WTC11 (cell line): ENCODE measurements at regions not wholly inside any gene's neighbourhood (a gene's known extent, or its start where the extent isn't known, plus 50 kb on each side); places are given as distances from the start of the nearest gene placed in this dataset.

ENCODE experiments used
- ATAC-seq: fragments of 200-7000 bp; cut with Tn5 transposase; 2 replicates; pipeline ENCODE4 v1.10.0; 2021; ENCODE audit warnings: mild to moderate bottlenecking, moderate library complexity
- CTCF ChIA-PET: fragments of 300-600 bp; sonication (Branson Sonifier 250); formaldehyde crosslinking; loops from one replicate; lab custom pipeline; 2021; ENCODE audit warnings: antibody characterized with exemption; lab: Charles Lee
- POLR2A ChIA-PET: fragments of 350-600 bp; sonication (Branson Sonifier 250); formaldehyde crosslinking; loops from one replicate; lab custom pipeline; 2021; ENCODE audit warnings: antibody characterized with exemption; lab: Charles Lee
- DNase-seq: peaks from one replicate; pipeline ENCODE4 v3.0.0; 2021; ENCODE audit warnings: low spot score
- H3K27ac Mint-ChIP-seq: 2 replicates; pipeline ENCODE4 v1.8.0; 2021; ENCODE audit warnings: mixed read lengths
- H3K27me3 Mint-ChIP-seq: 2 replicates; pipeline ENCODE4 v1.8.0; 2021; ENCODE audit warnings: low read depth, mild to moderate bottlenecking, moderate library complexity, mixed read lengths
- H3K36me3 Mint-ChIP-seq: 2 replicates; pipeline ENCODE4 v1.8.0; 2021; ENCODE audit warnings: mixed read lengths
- H3K4me1 Mint-ChIP-seq: 2 replicates; pipeline ENCODE4 v1.8.0; 2022; ENCODE audit warnings: mixed read lengths
- H3K4me3 Mint-ChIP-seq: 2 replicates; pipeline ENCODE4 v1.8.0; 2021; ENCODE audit warnings: mild to moderate bottlenecking, moderate library complexity, mixed read lengths
- H3K9me3 Mint-ChIP-seq: 2 replicates; pipeline ENCODE4 v1.8.0; 2021; ENCODE audit warnings: mixed read lengths
- CREM ChIP-seq: sonication (generic); formaldehyde crosslinking; IDR thresholded peaks from 2 replicates; pipeline ENCODE4 v1.8.1; 2022; ENCODE audit warnings: mild to moderate bottlenecking, missing genetic modification reagents, moderate library complexity
- ESRRA ChIP-seq: sonication (generic); formaldehyde crosslinking; IDR thresholded peaks from 2 replicates; pipeline ENCODE4 v1.8.1; 2022; ENCODE audit warnings: mild to moderate bottlenecking, missing genetic modification reagents, borderline replicate concordance
- FOXK1 ChIP-seq: sonication (generic); formaldehyde crosslinking; IDR thresholded peaks from 2 replicates; pipeline ENCODE4 v1.8.0; 2022; ENCODE audit warnings: mild to moderate bottlenecking, moderate library complexity, missing genetic modification reagents
- GABPB1 ChIP-seq: sonication (generic); formaldehyde crosslinking; IDR thresholded peaks from 2 replicates; pipeline ENCODE4 v1.8.1; 2023; ENCODE audit warnings: mild to moderate bottlenecking, missing genetic modification reagents
- HMGA2 ChIP-seq: fragments of 250-450 bp; sonication (Bioruptor Pico); IDR thresholded peaks from 2 replicates; pipeline ENCODE4 v1.4.0; 2021; ENCODE audit warnings: mild to moderate bottlenecking, moderate library complexity
- KAT7 ChIP-seq: sonication (generic); formaldehyde crosslinking; IDR thresholded peaks from 2 replicates; pipeline ENCODE4 v1.8.1; 2023; ENCODE audit warnings: missing genetic modification reagents, mild to moderate bottlenecking, borderline replicate concordance
- NR2C2 ChIP-seq: sonication (generic); formaldehyde crosslinking; IDR thresholded peaks from 2 replicates; pipeline ENCODE4 v1.8.0; 2022; ENCODE audit warnings: mild to moderate bottlenecking, missing genetic modification reagents
- PRRX2 ChIP-seq: fragments of 250-450 bp; sonication (Bioruptor Pico); IDR thresholded peaks from 2 replicates; pipeline ENCODE4 v1.8.0; 2021; ENCODE audit warnings: mild to moderate bottlenecking
- RELA ChIP-seq: sonication (generic); formaldehyde crosslinking; IDR thresholded peaks from 2 replicates; pipeline ENCODE4 v1.8.1; 2022; ENCODE audit warnings: missing genetic modification reagents, mild to moderate bottlenecking, borderline replicate concordance
- SMAD3 ChIP-seq: sonication (generic); formaldehyde crosslinking; IDR thresholded peaks from 2 replicates; pipeline ENCODE4 v1.8.0; 2022; ENCODE audit warnings: missing genetic modification reagents, mild to moderate bottlenecking, borderline replicate concordance
- TEAD4 ChIP-seq: sonication (generic); formaldehyde crosslinking; IDR thresholded peaks from 2 replicates; pipeline ENCODE4 v1.8.0; 2022; ENCODE audit warnings: mild to moderate bottlenecking, missing genetic modification reagents
- ZNF121 ChIP-seq: sonication (generic); formaldehyde crosslinking; IDR thresholded peaks from 2 replicates; pipeline ENCODE4 v1.8.0; 2023; ENCODE audit warnings: missing genetic modification reagents
- ZNF317 ChIP-seq: sonication (generic); formaldehyde crosslinking; IDR thresholded peaks from 2 replicates; pipeline ENCODE4 v1.8.1; 2023; ENCODE audit warnings: low read depth, mild to moderate bottlenecking, moderate library complexity, missing genetic modification reagents, borderline replicate concordance
- ZNF416 ChIP-seq: fragments of 250-450 bp; sonication (Bioruptor Pico); IDR thresholded peaks from 2 replicates; pipeline ENCODE4 v1.9.0; 2021; ENCODE audit warnings: mild to moderate bottlenecking, inconsistent platforms
- TF ChIP-seq, protein P1 (sequence below): sonication (generic); formaldehyde crosslinking; IDR thresholded peaks from 2 replicates; pipeline ENCODE4 v1.8.1; 2022; ENCODE audit warnings: missing genetic modification reagents, borderline replicate concordance
- TF ChIP-seq, protein P2 (sequence below): fragments of 250-450 bp; sonication (Bioruptor Pico); IDR thresholded peaks from 2 replicates; pipeline ENCODE4 v1.8.0; 2021; ENCODE audit warnings: mild to moderate bottlenecking
- TF ChIP-seq, protein P3 (sequence below): sonication (generic); formaldehyde crosslinking; IDR thresholded peaks from 2 replicates; pipeline ENCODE4 v1.8.0; 2022; ENCODE audit warnings: mild to moderate bottlenecking, missing genetic modification reagents
- TF ChIP-seq, protein P4 (sequence below): fragments of 250-450 bp; sonication (Bioruptor Pico); IDR thresholded peaks from 2 replicates; pipeline ENCODE4 v1.9.0; 2021; ENCODE audit warnings: mild to moderate bottlenecking
- TF ChIP-seq, protein P5 (sequence below): sonication (generic); formaldehyde crosslinking; conservative IDR thresholded peaks from 2 replicates; pipeline ENCODE4 v1.8.1; 2023; ENCODE audit warnings: mild to moderate bottlenecking, low read depth, missing genetic modification reagents, moderate library complexity

DNA sequence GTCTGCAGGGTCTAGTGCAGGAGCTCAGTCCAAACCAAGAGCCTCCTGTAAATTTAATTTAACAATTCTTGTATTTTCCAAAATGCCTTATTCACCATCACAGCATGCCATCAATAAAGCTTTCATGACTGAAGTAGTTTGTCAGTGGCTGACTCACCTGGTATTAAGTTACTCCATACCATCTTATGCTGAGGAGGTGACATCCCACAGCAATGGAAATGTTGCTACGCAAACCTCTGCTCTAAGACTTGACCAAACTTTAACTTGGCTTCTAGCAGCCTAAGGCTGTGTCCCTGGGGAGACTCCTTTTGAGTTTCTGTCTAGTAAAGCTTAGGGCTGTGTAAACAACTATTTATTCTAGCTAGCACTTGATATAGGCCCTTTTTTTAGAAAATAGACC, 1231.3 kb upstream of the CDH18 start (continued):
- TF ChIP-seq, protein P1, sequence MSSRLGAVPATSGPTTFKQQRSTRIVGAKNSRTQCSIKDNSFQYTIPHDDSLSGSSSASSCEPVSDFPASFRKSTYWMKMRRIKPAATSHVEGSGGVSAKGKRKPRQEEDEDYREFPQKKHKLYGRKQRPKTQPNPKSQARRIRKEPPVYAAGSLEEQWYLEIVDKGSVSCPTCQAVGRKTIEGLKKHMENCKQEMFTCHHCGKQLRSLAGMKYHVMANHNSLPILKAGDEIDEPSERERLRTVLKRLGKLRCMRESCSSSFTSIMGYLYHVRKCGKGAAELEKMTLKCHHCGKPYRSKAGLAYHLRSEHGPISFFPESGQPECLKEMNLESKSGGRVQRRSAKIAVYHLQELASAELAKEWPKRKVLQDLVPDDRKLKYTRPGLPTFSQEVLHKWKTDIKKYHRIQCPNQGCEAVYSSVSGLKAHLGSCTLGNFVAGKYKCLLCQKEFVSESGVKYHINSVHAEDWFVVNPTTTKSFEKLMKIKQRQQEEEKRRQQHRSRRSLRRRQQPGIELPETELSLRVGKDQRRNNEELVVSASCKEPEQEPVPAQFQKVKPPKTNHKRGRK (CRISPR knock-in tag) = no peak
- TF ChIP-seq, protein P2, sequence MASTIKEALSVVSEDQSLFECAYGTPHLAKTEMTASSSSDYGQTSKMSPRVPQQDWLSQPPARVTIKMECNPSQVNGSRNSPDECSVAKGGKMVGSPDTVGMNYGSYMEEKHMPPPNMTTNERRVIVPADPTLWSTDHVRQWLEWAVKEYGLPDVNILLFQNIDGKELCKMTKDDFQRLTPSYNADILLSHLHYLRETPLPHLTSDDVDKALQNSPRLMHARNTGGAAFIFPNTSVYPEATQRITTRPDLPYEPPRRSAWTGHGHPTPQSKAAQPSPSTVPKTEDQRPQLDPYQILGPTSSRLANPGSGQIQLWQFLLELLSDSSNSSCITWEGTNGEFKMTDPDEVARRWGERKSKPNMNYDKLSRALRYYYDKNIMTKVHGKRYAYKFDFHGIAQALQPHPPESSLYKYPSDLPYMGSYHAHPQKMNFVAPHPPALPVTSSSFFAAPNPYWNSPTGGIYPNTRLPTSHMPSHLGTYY (CRISPR knock-in tag) = no peak
- TF ChIP-seq HMGA2 (CRISPR knock-in tag) = no peak
- no peak for TF ChIP-seq ZNF121 (CRISPR knock-in tag)
- no peak for TF ChIP-seq TEAD4 (CRISPR knock-in tag)
- TF ChIP-seq RELA (CRISPR knock-in tag) = no peak

DNA sequence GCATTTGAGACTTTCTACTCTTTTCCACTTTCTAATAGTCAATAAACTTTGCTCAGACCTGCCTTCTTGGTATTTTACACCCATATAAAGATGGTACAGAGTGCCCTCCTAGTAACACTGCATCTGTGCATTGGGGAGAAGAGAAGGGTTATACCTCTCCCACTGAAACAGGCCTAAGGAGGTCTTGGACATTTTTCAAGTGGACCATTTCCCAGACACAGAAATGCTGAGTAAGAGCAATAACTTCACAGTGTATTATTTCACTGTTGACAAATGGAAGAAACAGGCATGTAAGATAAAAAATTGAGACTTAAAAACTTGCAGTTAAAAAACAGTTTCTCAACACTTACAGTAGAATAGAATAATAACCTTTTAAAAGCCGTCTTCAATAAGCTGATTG, 1224.0 kb upstream of the CDH18 start:
- DNase-seq = no peak
- H3K27me3 Mint-ChIP-seq = no peaks in the 10 kb centered on the region
- H3K27ac Mint-ChIP-seq = no peak overlapping the region
- no peak overlapping the region for H3K4me3 Mint-ChIP-seq
- no peaks in the 10 kb centered on the region for H3K36me3 Mint-ChIP-seq
- no peaks in the 10 kb centered on the region for H3K9me3 Mint-ChIP-seq
- no peaks in the 10 kb centered on the region for H3K4me1 Mint-ChIP-seq
- no peak for TF ChIP-seq ZNF416 (CRISPR knock-in tag)
- TF ChIP-seq ESRRA = no peak
- no peak for TF ChIP-seq FOXK1 (CRISPR knock-in tag)
- no peak for TF ChIP-seq NR2C2 (CRISPR knock-in tag)
- TF ChIP-seq KAT7 (CRISPR knock-in tag) = no peak
- TF ChIP-seq, protein P2 (CRISPR knock-in tag) = no peak
- no peak for TF ChIP-seq PRRX2 (CRISPR knock-in tag)
- no peak for TF ChIP-seq CREM (CRISPR knock-in tag)
- POLR2A ChIA-PET = no interaction called here
- CTCF ChIA-PET = no interaction called here
- ATAC-seq = no peak

DNA sequence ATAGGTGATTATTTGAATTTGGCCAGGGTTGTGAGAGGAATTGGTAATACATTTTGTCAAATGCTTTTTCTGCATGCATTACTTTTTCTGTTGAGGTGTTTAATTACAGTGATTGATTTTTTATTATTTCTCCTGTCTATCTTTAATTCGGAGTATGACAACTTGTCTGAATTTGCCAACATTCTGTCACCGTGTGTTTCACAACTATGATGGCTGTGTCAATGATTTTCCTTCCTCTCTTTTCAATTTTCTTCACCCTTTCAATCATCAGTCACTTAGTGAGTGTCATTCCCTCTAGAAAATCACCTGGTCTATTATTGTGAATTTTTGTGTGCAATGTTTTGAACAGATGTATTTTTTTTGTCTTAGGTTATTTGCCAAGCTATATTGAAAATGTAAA, 1221.4 kb upstream of the CDH18 start:
- ChIA-PET POLR2A (no interaction called here), CTCF (no interaction called here)
- TF ChIP-seq, protein P3, sequence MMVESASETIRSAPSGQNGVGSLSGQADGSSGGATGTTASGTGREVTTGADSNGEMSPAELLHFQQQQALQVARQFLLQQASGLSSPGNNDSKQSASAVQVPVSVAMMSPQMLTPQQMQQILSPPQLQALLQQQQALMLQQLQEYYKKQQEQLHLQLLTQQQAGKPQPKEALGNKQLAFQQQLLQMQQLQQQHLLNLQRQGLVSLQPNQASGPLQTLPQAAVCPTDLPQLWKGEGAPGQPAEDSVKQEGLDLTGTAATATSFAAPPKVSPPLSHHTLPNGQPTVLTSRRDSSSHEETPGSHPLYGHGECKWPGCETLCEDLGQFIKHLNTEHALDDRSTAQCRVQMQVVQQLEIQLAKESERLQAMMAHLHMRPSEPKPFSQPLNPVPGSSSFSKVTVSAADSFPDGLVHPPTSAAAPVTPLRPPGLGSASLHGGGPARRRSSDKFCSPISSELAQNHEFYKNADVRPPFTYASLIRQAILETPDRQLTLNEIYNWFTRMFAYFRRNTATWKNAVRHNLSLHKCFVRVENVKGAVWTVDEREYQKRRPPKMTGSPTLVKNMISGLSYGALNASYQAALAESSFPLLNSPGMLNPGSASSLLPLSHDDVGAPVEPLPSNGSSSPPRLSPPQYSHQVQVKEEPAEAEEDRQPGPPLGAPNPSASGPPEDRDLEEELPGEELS (CRISPR knock-in tag) = no peak
- TF ChIP-seq, protein P4, sequence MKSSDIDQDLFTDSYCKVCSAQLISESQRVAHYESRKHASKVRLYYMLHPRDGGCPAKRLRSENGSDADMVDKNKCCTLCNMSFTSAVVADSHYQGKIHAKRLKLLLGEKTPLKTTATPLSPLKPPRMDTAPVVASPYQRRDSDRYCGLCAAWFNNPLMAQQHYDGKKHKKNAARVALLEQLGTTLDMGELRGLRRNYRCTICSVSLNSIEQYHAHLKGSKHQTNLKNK (CRISPR knock-in tag) = no peak
- TF ChIP-seq ZNF317 = no peak
- TF ChIP-seq GABPB1 = no peak
- TF ChIP-seq SMAD3 = no peak
- TF ChIP-seq, protein P5, sequence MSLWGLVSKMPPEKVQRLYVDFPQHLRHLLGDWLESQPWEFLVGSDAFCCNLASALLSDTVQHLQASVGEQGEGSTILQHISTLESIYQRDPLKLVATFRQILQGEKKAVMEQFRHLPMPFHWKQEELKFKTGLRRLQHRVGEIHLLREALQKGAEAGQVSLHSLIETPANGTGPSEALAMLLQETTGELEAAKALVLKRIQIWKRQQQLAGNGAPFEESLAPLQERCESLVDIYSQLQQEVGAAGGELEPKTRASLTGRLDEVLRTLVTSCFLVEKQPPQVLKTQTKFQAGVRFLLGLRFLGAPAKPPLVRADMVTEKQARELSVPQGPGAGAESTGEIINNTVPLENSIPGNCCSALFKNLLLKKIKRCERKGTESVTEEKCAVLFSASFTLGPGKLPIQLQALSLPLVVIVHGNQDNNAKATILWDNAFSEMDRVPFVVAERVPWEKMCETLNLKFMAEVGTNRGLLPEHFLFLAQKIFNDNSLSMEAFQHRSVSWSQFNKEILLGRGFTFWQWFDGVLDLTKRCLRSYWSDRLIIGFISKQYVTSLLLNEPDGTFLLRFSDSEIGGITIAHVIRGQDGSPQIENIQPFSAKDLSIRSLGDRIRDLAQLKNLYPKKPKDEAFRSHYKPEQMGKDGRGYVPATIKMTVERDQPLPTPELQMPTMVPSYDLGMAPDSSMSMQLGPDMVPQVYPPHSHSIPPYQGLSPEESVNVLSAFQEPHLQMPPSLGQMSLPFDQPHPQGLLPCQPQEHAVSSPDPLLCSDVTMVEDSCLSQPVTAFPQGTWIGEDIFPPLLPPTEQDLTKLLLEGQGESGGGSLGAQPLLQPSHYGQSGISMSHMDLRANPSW (CRISPR knock-in tag) = no peak
- H3K4me3 Mint-ChIP-seq = no peak overlapping the region
- H3K27ac Mint-ChIP-seq = no peak overlapping the region
- no peaks in the 10 kb centered on the region for H3K9me3 Mint-ChIP-seq
- H3K36me3 Mint-ChIP-seq = no peaks in the 10 kb centered on the region
- H3K27me3 Mint-ChIP-seq = no peaks in the 10 kb centered on the region
- DNase-seq (no peak), ATAC-seq (no peak)
- no peaks in the 10 kb centered on the region for H3K4me1 Mint-ChIP-seq
